Tibial artery (tissue), 4 donors: ENCODE measurements at regions not wholly inside any gene's neighbourhood (a gene's known extent, or its start where the extent isn't known, plus 50 kb on each side); places are given as distances from the start of the nearest gene placed in this dataset.
"Not testable (repeated sequence)": the region's sequence is repeated elsewhere in the genome, so short reads cannot be mapped to it uniquely, and the experiment has no call there.

Source experiments
- DNase-seq, 2 donors: peaks; one replicate each; pipeline ENCODE4 v3.0.0-alpha.2; 2019
- H3K27ac ChIP-seq, 2 donors: fragments of 200-600 bp; sonication (generic) in 1 of 2; 1 replicate in 1 of 2; 2 replicates in 1 of 2; pipeline ENCODE4 v1.5.1; 2018 to 2019; ENCODE audit warnings: mild to moderate bottlenecking in 1 of 2
- H3K27me3 ChIP-seq, 2 donors: fragments of 200-600 bp; sonication (generic) in 1 of 2; one replicate each; pipeline versions ENCODE4 v1.5.1 to v1.6.0; 2016 to 2019
- H3K36me3 ChIP-seq, 3 donors: fragments of 200-600 bp; sonication (generic) in 2 of 3; one replicate each; pipeline ENCODE4 v1.5.1; 2016 to 2019; ENCODE audit warnings: mild to moderate bottlenecking in 2 of 3
- H3K4me1 ChIP-seq, 4 donors: fragments of 200-600 bp; sonication (generic) in 2 of 4; 1 replicate in 3 of 4; 2 replicates in 1 of 4; pipeline ENCODE4 v1.5.1; 2016 to 2019
- H3K4me3 ChIP-seq, 2 donors: fragments of 200-600 bp; sonication (generic) in 1 of 2; 1 replicate in 1 of 2; 2 replicates in 1 of 2; pipeline ENCODE4 v1.5.1; 2018 to 2019; ENCODE audit warnings: mild to moderate bottlenecking in 2 of 2
- H3K9me3 ChIP-seq, 3 donors: fragments of 200-600 bp; sonication (generic) in 1 of 3; one replicate each; pipeline ENCODE4 v1.5.1; 2016 to 2019
- intact Hi-C: fragments of 100-400 bp; cut with DNase I; formaldehyde crosslinking; loops from one replicate; pipeline ENCODE4 v1.15.0; 2023; ENCODE audit warnings: low total_unique reads
- TF ChIP-seq, protein P1 (sequence below), 2 experiments: fragments of 200-600 bp in 1 of 2; fragments of 450-650 bp in 1 of 2; IDR thresholded peaks; one replicate each; pipeline ENCODE4 v1.5.1; 2017 to 2019; ENCODE audit warnings: antibody characterized with exemption in 2 of 2, mild to moderate bottlenecking in 1 of 2, moderate library complexity in 1 of 2

DNA sequence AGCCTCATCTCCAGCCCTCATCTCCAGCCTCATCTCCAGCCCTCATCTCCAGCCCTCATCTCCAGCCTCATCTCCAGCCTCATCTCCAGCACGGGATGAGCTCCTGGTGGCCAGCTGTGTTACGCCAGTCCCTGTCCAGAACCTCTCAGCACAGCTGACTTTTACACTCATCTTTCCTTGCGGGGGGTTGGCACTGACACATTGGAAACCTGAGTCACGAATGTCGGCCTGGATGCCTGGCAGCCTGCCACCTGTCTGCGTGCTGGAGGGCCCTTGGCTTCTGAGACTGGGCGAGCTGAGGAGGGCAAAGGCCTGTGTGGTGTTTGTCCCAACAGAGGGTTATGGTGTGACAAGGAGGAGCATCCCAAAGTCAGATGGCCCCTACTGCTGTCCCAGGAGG lies 66.1 kb upstream of the HGFAC start:
- H3K27ac ChIP-seq, result no peak overlapping the region
- H3K4me1 ChIP-seq, result no peaks in the 10 kb centered on the region
- no peak overlapping the region for H3K4me3 ChIP-seq
- TF ChIP-seq, protein P1, sequence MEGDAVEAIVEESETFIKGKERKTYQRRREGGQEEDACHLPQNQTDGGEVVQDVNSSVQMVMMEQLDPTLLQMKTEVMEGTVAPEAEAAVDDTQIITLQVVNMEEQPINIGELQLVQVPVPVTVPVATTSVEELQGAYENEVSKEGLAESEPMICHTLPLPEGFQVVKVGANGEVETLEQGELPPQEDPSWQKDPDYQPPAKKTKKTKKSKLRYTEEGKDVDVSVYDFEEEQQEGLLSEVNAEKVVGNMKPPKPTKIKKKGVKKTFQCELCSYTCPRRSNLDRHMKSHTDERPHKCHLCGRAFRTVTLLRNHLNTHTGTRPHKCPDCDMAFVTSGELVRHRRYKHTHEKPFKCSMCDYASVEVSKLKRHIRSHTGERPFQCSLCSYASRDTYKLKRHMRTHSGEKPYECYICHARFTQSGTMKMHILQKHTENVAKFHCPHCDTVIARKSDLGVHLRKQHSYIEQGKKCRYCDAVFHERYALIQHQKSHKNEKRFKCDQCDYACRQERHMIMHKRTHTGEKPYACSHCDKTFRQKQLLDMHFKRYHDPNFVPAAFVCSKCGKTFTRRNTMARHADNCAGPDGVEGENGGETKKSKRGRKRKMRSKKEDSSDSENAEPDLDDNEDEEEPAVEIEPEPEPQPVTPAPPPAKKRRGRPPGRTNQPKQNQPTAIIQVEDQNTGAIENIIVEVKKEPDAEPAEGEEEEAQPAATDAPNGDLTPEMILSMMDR (IDR thresholded peaks at IDR 0.05), result no peak
- H3K27me3 ChIP-seq, result no peaks in the 10 kb centered on the region
- intact Hi-C loops, result no loop called here
- H3K36me3 ChIP-seq, result peaks cover 0 to 14% (median 0%) of the 10 kb centered on the region in 3 donors
- DNase-seq, result no peak
- no peaks in the 10 kb centered on the region for H3K9me3 ChIP-seq

- Histone ChIP-seq H3K4me3 (no peak overlapping the region), H3K9me3 (no peaks in the 10 kb centered on the region), H3K27ac (no peak overlapping the region), H3K27me3 (no peaks in the 10 kb centered on the region), H3K4me1 (no peaks in the 10 kb centered on the region), H3K36me3 (peaks cover 0 to 14% (median 0%) of the 10 kb centered on the region in 3 donors)
- TF ChIP-seq, protein P1 (IDR thresholded peaks at IDR 0.05), result no peak
- intact Hi-C loops, result no loop called here
- DNase-seq, result no peak
Measured at GRCh38 chr4:3376266-3376665, 65.5 kb upstream of the HGFAC start.

DNA sequence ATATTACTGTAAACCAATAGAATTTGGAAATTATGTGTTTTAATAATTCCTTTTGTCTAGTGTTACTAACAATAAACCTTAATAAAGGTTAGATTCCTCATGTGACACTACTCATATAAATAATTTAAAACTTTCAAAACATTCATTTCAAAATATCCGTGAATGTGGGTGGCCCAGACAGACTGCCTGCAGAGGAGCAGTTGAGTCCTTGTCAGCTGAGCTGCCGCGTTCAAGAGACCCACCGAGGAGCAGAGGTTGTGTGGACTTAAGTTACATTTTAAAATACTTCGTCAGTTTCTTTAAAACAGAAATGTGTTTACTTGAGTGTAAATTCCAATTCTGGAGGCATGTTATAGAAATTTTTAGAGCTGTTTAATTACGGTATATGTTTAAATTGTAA lies 64.2 kb upstream of the HGFAC start:
- TF ChIP-seq, protein P1 (IDR thresholded peaks at IDR 0.05), result no peak
- Histone ChIP-seq H3K27me3 (no peaks in the 10 kb centered on the region), H3K36me3 (peaks cover 0 to 14% (median 0%) of the 10 kb centered on the region in 3 donors), H3K4me1 (no peaks in the 10 kb centered on the region), H3K27ac (no peak overlapping the region), H3K9me3 (no peaks in the 10 kb centered on the region), H3K4me3 (no peak overlapping the region)
- intact Hi-C loops, result no loop called here
- no peak for DNase-seq

- H3K36me3 ChIP-seq, H3K4me3 ChIP-seq, H3K27me3 ChIP-seq, H3K27ac ChIP-seq, DNase-seq, H3K9me3 ChIP-seq, intact Hi-C loops, H3K4me1 ChIP-seq: not testable (repeated sequence)
Measured at GRCh38 chr4:3380336-3380735, 61.4 kb upstream of the HGFAC start.

DNA sequence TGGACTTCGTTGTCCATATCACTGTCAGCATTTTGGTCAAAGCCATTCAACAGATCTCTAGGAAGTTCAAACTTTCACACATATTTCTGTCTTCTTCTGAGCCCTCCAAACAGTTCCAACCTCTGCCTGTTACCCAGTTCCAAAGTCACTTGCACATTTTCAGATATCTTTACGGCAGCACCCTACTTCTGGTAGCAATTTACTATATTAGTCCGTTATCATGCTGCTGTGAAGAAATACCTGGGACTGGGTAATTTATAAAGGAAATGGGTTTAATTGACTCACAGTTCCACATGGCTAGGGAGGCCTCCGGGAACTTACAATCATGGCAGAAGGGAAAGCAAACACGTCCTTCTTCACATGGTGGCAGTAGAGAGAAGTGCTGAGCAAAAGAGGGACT lies 60.6 kb upstream of the HGFAC start:
- H3K27me3 ChIP-seq, DNase-seq, H3K36me3 ChIP-seq, H3K9me3 ChIP-seq, H3K4me1 ChIP-seq, H3K4me3 ChIP-seq, H3K27ac ChIP-seq, intact Hi-C loops: not testable (repeated sequence)

- H3K36me3 ChIP-seq, result no peaks in the 10 kb centered on the region
- no peak overlapping the region for H3K4me3 ChIP-seq
- H3K9me3 ChIP-seq, result no peaks in the 10 kb centered on the region
- TF ChIP-seq, protein P1 (IDR thresholded peaks at IDR 0.05), result no peak
- no peak overlapping the region for H3K27ac ChIP-seq
- no peaks in the 10 kb centered on the region for H3K27me3 ChIP-seq
- H3K4me1 ChIP-seq, result peaks cover 0 to 7% (median 3%) of the 10 kb centered on the region in 4 donors
- intact Hi-C loops, result no loop called here
- DNase-seq, result no peak
Measured at GRCh38 chr4:3382251-3382650, 59.5 kb upstream of the HGFAC start.

DNA sequence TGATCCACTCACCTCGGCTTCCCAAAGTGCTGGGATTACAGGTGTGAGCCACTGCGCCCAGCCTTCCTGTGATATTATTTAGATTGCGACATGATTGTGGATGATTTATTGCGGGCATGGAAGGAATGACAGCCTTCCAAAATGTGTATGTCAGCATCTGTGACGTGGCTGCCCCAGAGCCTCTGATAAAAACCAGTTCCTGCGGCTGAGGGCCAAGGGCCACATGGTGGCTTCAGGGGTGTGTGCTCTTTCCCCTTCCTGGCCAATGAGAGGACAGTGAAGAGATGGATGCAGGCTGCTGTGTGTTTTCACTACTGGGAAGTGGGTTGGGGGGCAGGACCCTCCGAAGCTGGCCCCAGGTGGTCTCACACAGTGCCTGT lies 57.4 kb upstream of the HGFAC start:
- H3K36me3 ChIP-seq, result no peaks in the 10 kb centered on the region
- peaks cover 0 to 24% (median 17%) of the 10 kb centered on the region in 4 donors for H3K4me1 ChIP-seq
- no peaks in the 10 kb centered on the region for H3K27me3 ChIP-seq
- H3K27ac ChIP-seq, result no peak overlapping the region
- no peak overlapping the region for H3K4me3 ChIP-seq
- DNase-seq, result no peak
- TF ChIP-seq, protein P1 (IDR thresholded peaks at IDR 0.05), result no peak
- intact Hi-C loops, result no loop called here
- no peaks in the 10 kb centered on the region for H3K9me3 ChIP-seq
